GM12878 (cell line): ENCODE measurements at regions not wholly inside any gene's neighbourhood (a gene's known extent, or its start where the extent isn't known, plus 50 kb on each side); places are given as distances from the start of the nearest gene placed in this dataset.

Experiments
- ATAC-seq: fragments of 200-7000 bp; cut with Tn5 transposase; 3 replicates; pipeline ENCODE4 v1.9.1; 2020; ENCODE audit warnings: mild to moderate bottlenecking, moderate library complexity
- BruUV-seq: library from RNA; stranded (reverse); fragments of 400-500 nt; replicated peaks from 2 replicates; lab custom pipeline; 2021; lab: Mats Ljungman, UMichigan
- CTCF ChIA-PET: fragments of 300-600 bp; sonication (Branson Sonifier 250); formaldehyde crosslinking; extraction: SDS; loops from one replicate; lab custom pipeline; 2021; ENCODE audit warnings: inconsistent platforms; lab: Yijun Ruan, JAX
- POLR2A ChIA-PET: fragments of 350-600 bp; formaldehyde crosslinking; extraction: SDS; loops from one replicate; lab custom pipeline; 2021; ENCODE audit warnings: inconsistent platforms; lab: Charles Lee
- RAD21 ChIA-PET: fragments of 300-600 bp; sonication (Branson Sonifier 250); formaldehyde crosslinking; loops from one replicate; lab custom pipeline; 2023; ENCODE audit warnings: antibody characterized with exemption; ENCODE audit not compliant: unreplicated experiment; lab: Charles Lee
- SMC1A ChIA-PET: fragments of 300-600 bp; sonication (Branson Sonifier 250); formaldehyde crosslinking; loops from one replicate; lab custom pipeline; 2023; ENCODE audit not compliant: unreplicated experiment, uncharacterized antibody; lab: Charles Lee
- DNase-seq: peaks from one replicate; pipeline ENCODE4 v3.0.0-alpha.2; 2011; ENCODE audit warnings: low read depth, low spot score
- FAIRE-seq: peaks from 3 replicates; lab custom pipeline; 2011; peaks lifted over from hg19 to GRCh38; lab: Jason Lieb, UNC
- H2AFZ ChIP-seq: 2 replicates; pipeline ENCODE4 v1.6.0; 2011; ENCODE audit warnings: low read depth, low read length, control low read depth; ENCODE audit not compliant: control insufficient read depth
- H3K27ac ChIP-seq: 2 replicates; pipeline ENCODE4 v1.5.1; 2011; ENCODE audit warnings: control low read depth; ENCODE audit not compliant: control insufficient read depth, insufficient read depth
- H3K27me3 ChIP-seq, 2 experiments: replicated peaks in 1 of 2; 2 replicates each; pipeline versions ENCODE4 v1.6.0 to v1.6.1; 2011; ENCODE audit warnings: low read length in 1 of 2; ENCODE audit not compliant: control insufficient read depth in 2 of 2, insufficient read depth in 2 of 2
- H3K36me3 ChIP-seq, 2 experiments: 2 replicates each; pipeline ENCODE4 v1.5.1; 2011; ENCODE audit warnings: low read length in 1 of 2; ENCODE audit not compliant: control insufficient read depth in 2 of 2, insufficient read depth in 2 of 2
- H3K4me1 ChIP-seq: 2 replicates; pipeline ENCODE4 v1.6.1; 2011; ENCODE audit warnings: mild to moderate bottlenecking, low read length, moderate library complexity, mixed read lengths; ENCODE audit not compliant: control insufficient read depth, insufficient read depth
- H3K4me2 ChIP-seq: 2 replicates; pipeline ENCODE4 v1.6.0; 2011; ENCODE audit warnings: control low read depth; ENCODE audit not compliant: control insufficient read depth, insufficient read depth
- H3K4me3 ChIP-seq: fragments of 200-600 bp; sonication (generic); 2 replicates; pipeline ENCODE4 v1.5.1; 2016
- H3K79me2 ChIP-seq: 2 replicates; pipeline ENCODE4 v1.6.0; 2011; ENCODE audit warnings: low read length; ENCODE audit not compliant: control insufficient read depth, insufficient read depth
- H3K9ac ChIP-seq: 2 replicates; pipeline ENCODE4 v1.8.0; 2011; ENCODE audit warnings: low read length, control low read depth, mixed read lengths; ENCODE audit not compliant: control insufficient read depth, insufficient read depth
- H3K9me3 ChIP-seq: replicated peaks from 3 replicates; pipeline ENCODE4 v1.5.1; 2011; ENCODE audit warnings: mild to moderate bottlenecking, low read length; ENCODE audit not compliant: control insufficient read depth, insufficient read depth
- H4K20me1 ChIP-seq: 2 replicates; pipeline ENCODE4 v1.6.0; 2011; ENCODE audit not compliant: control insufficient read depth, insufficient read depth
- CBFB ChIP-seq: IDR thresholded peaks from 2 replicates; pipeline ENCODE4 v1.6.1; 2016; ENCODE audit warnings: antibody characterized with exemption, low read depth
- CBX3 ChIP-seq: fragments of 200-600 bp; sonication (generic); IDR thresholded peaks from 2 replicates; pipeline ENCODE4 v1.6.1; 2016; ENCODE audit warnings: low read depth, borderline replicate concordance
- CEBPZ ChIP-seq: fragments of 150-350 bp; IDR thresholded peaks from 2 replicates; pipeline ENCODE4 v1.6.1; 2016; ENCODE audit warnings: low read depth, low read length
- CHD2 ChIP-seq: IDR thresholded peaks from 2 replicates; pipeline ENCODE4 v1.6.1; 2011; ENCODE audit warnings: low read depth, low read length, improper control_type of control experiment, borderline replicate concordance
- ETV6 ChIP-seq, 2 experiments: fragments of 450-650 bp in 1 of 2; IDR thresholded peaks in 1 of 2; conservative IDR thresholded peaks in 1 of 2; 2 replicates each; pipeline ENCODE4 v1.6.1; 2014; ENCODE audit warnings: antibody characterized with exemption in 1 of 2, borderline replicate concordance in 1 of 2, low read depth in 1 of 2, mild to moderate bottlenecking in 1 of 2, moderate library complexity in 1 of 2
- IRF3 ChIP-seq: fragments of 450-650 bp; IDR thresholded peaks from 2 replicates; pipeline ENCODE4 v1.6.1; 2014; ENCODE audit warnings: mild to moderate bottlenecking
- JUNB ChIP-seq: IDR thresholded peaks from 2 replicates; pipeline ENCODE4 v1.6.1; 2016; ENCODE audit warnings: antibody characterized with exemption, mild to moderate bottlenecking
- KDM1A ChIP-seq: fragments of 200-600 bp; sonication (generic); IDR thresholded peaks from 2 replicates; pipeline ENCODE4 v1.6.1; 2016; ENCODE audit warnings: borderline replicate concordance
- MAX ChIP-seq: IDR thresholded peaks from 2 replicates; pipeline ENCODE4 v1.6.1; 2012; ENCODE audit warnings: low read depth, low read length, improper control_type of control experiment
- MYC ChIP-seq: IDR thresholded peaks from 2 replicates; pipeline ENCODE4 v1.6.1; 2011; ENCODE audit warnings: mild to moderate bottlenecking, low read length, moderate library complexity, inconsistent platforms; ENCODE audit not compliant: insufficient read depth, insufficient replicate concordance, insufficient read length, severe bottlenecking
- NFYA ChIP-seq: IDR thresholded peaks from 2 replicates; pipeline ENCODE4 v1.6.1; 2011; ENCODE audit warnings: low read depth, mild to moderate bottlenecking, low read length, improper control_type of control experiment, borderline replicate concordance
- POU2F2 ChIP-seq: IDR thresholded peaks from 3 replicates; pipeline ENCODE4 v1.6.1; 2011; ENCODE audit warnings: low read depth, mild to moderate bottlenecking, low read length, borderline replicate concordance
- RFX5 ChIP-seq: IDR thresholded peaks from 2 replicates; pipeline ENCODE4 v1.6.1; 2011; ENCODE audit warnings: low read depth, low read length, improper control_type of control experiment
- SIN3A ChIP-seq: IDR thresholded peaks from 2 replicates; pipeline ENCODE4 v1.6.1; 2012; ENCODE audit warnings: low read depth, low read length, improper control_type of control experiment
- SPI1 ChIP-seq: IDR thresholded peaks from 2 replicates; pipeline ENCODE4 v1.6.1; 2011; ENCODE audit warnings: low read depth, mild to moderate bottlenecking, low read length, moderate library complexity, borderline replicate concordance; ENCODE audit not compliant: insufficient read depth
- TBL1XR1 ChIP-seq: IDR thresholded peaks from 2 replicates; pipeline ENCODE4 v1.6.1; 2012; ENCODE audit warnings: low read depth, low read length, improper control_type of control experiment
- TCF3 ChIP-seq: IDR thresholded peaks from 2 replicates; pipeline ENCODE4 v1.6.1; 2012; ENCODE audit warnings: low read depth, mild to moderate bottlenecking, low read length, borderline replicate concordance; ENCODE audit not compliant: insufficient read depth
- ZNF24 ChIP-seq: fragments of 450-650 bp; IDR thresholded peaks from 2 replicates; pipeline ENCODE4 v1.6.1; 2017; ENCODE audit warnings: antibody characterized with exemption, mild to moderate bottlenecking
- ZZZ3 ChIP-seq: IDR thresholded peaks from 2 replicates; pipeline ENCODE4 v1.6.1; 2011; ENCODE audit warnings: low read depth; ENCODE audit not compliant: control insufficient read depth, insufficient read length
- WGBS: methylation state at CpG from one replicate; pipeline ENCODE4 v1.1.6; 2016; ENCODE audit warnings: low lambda C conversion rate; ENCODE audit not compliant: insufficient replicate concordance, insufficient coverage; ENCODE audit errors: missing lambda C conversion rate; 5-methylcytosine and 5-hydroxymethylcytosine counted together
- in situ Hi-C: fragments of 300-500 bp; cut with MboI; formaldehyde crosslinking; loops from 9 replicates; pipeline ENCODE4 v1.14.3; 2018; ENCODE audit warnings: mixed read lengths
- intact Hi-C: fragments of 100-400 bp; cut with micrococcal nuclease; formaldehyde crosslinking; loops from one replicate; pipeline ENCODE4 v1.14.2; 2022; ENCODE audit not compliant: unreplicated experiment

GRCh38 chr4:4946416-4946815 is 72.8 kb downstream of the CYTL1 start:
- no peaks in the 10 kb centered on the region; a peak in 1 of 4 replicates for H3K27me3 ChIP-seq
- no peak overlapping the region for H2AFZ ChIP-seq
- H3K9me3 ChIP-seq, result no peaks in the 10 kb centered on the region; the same call in 2 of the 3 replicates
- RAD21 ChIA-PET, result no interaction called here
- H3K4me1 ChIP-seq, result peaks cover 9% of the 10 kb centered on the region
- CTCF ChIA-PET, result no interaction called here
- H3K27ac ChIP-seq, result no peak overlapping the region
- 41% methylated on average over 6 of the region's 6 CpGs for WGBS
- no peaks in the 10 kb centered on the region for H3K36me3 ChIP-seq
- H3K4me3 ChIP-seq, result no peak overlapping the region
- intact Hi-C loops, result no loop called here
- H4K20me1 ChIP-seq, result no peaks in the 10 kb centered on the region
- FAIRE-seq (no peak), ATAC-seq (no peak), DNase-seq (no peak)
- H3K9ac ChIP-seq, result no peak overlapping the region
- BruUV-seq, result no TSS peak
- TF ChIP-seq CBX3, result no peak
- no peak for TF ChIP-seq SPI1
- no peak for TF ChIP-seq MYC
- no peak for TF ChIP-seq TBL1XR1
- no peak for TF ChIP-seq ZZZ3
- TF ChIP-seq CBFB, result no peak
- no peak for TF ChIP-seq MAX
- TF ChIP-seq ETV6 (conservative IDR thresholded peaks at IDR 0.05 in 1 of 2, IDR thresholded peaks at IDR 0.05 in 1 of 2; ENCODE audit: borderline replicate concordance in 1 of 2, low read depth in 1 of 2), result no peak
- no peak for TF ChIP-seq CHD2
- TF ChIP-seq NFYA, result no peak
- TF ChIP-seq CEBPZ, result no peak
- TF ChIP-seq TCF3, result no peak
- TF ChIP-seq SIN3A, result no peak
- TF ChIP-seq KDM1A, result no peak
- TF ChIP-seq ZNF24, result no peak
- no peak for TF ChIP-seq IRF3
- TF ChIP-seq JUNB, result no peak
- TF ChIP-seq POU2F2, result no peak
- no peak for TF ChIP-seq RFX5
- POLR2A ChIA-PET, result no interaction called here
- H3K79me2 ChIP-seq, result no peaks in the 10 kb centered on the region
- SMC1A ChIA-PET, result no interaction called here
- no peak overlapping the region for H3K4me2 ChIP-seq
- in situ Hi-C loops, result no loop called here
